ENCODE measurements at regions not wholly inside any gene's neighbourhood (a gene's known extent, or its start where the extent isn't known, plus 50 kb on each side); places are given as distances from the start of the nearest gene placed in this dataset.

DNA sequence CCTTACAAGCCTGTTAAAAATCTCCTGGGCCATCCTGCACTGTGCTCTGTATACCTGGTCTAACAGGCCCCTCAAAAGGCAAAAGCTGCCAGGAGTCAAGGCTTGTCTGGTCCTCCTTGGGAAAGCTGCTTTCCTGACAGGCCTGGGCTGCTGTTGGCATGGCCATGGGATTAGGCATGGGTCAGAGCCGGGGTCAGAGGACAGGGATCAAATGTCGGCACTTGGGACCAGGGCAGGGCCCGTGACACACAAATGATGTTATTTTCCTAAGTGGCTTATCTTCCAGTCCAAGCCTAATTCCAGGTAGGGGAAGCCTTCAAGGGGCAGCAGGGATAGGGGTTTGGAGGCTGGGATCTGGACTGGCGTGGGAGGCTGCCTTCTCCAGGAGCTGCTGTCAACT is 191.5 kb upstream of the GPR26 start:
- no peak for DNase-seq (ENCODE audit: low spot score)
- TF ChIP-seq, protein P1, sequence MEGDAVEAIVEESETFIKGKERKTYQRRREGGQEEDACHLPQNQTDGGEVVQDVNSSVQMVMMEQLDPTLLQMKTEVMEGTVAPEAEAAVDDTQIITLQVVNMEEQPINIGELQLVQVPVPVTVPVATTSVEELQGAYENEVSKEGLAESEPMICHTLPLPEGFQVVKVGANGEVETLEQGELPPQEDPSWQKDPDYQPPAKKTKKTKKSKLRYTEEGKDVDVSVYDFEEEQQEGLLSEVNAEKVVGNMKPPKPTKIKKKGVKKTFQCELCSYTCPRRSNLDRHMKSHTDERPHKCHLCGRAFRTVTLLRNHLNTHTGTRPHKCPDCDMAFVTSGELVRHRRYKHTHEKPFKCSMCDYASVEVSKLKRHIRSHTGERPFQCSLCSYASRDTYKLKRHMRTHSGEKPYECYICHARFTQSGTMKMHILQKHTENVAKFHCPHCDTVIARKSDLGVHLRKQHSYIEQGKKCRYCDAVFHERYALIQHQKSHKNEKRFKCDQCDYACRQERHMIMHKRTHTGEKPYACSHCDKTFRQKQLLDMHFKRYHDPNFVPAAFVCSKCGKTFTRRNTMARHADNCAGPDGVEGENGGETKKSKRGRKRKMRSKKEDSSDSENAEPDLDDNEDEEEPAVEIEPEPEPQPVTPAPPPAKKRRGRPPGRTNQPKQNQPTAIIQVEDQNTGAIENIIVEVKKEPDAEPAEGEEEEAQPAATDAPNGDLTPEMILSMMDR (IDR thresholded peaks at IDR 0.05; ENCODE audit: extremely low read depth, insufficient read depth, missing control alignments) = no peak
- in situ Hi-C loops (cut with MboI; ENCODE audit: low pct_unique_long_range_greater_than_20kb, low sequenced_read_pairs, unreplicated experiment) = no loop called here

DNA sequence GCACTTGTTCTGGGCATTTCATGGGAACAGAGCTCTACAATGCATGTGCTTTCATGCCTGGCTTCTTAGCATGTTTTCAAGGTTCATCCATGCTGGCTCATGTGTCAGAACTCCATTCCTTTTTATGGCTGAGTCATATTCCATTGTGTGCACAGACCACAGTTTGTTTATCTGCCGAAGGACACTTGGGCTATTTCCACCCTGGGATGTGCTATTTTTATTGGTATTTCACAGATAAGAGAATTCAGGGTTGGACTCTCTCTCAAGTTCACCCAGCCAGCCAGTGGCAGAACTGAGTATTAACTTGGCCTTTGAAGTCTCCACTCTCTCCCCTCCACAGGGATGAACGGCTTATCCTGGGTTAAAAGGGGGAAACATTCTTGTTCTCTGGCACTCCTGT is 190.7 kb upstream of the GPR26 start:
- TF ChIP-seq, protein P1 (IDR thresholded peaks at IDR 0.05; ENCODE audit: extremely low read depth, insufficient read depth, missing control alignments) = no peak
- DNase-seq (ENCODE audit: low spot score) = no peak
- in situ Hi-C loops (cut with MboI; ENCODE audit: low pct_unique_long_range_greater_than_20kb, low sequenced_read_pairs, unreplicated experiment) = no loop called here

DNA sequence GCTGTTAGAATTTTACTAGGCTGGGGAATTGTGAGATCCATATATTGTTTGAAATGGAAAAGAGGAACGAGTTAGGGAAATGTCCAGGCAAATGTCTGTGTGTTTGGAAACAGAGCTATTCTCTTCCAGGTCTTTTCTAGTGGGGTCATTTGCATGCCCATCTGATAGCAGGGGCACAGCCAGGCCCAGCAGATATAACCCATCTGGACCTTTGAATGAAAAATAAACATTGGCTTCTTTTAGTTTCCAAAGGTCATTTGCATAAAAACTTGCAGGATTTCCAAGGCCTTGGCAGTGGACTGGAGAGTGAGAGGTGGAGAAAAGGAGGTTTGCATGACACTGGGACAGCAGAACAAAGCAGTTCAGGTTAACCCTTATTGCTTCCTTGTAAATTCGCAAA is 188.0 kb upstream of the GPR26 start:
- TF ChIP-seq, protein P1 (IDR thresholded peaks at IDR 0.05; ENCODE audit: extremely low read depth, insufficient read depth, missing control alignments) = no peak
- DNase-seq (ENCODE audit: low spot score) = no peak
- in situ Hi-C loops (cut with MboI; ENCODE audit: low pct_unique_long_range_greater_than_20kb, low sequenced_read_pairs, unreplicated experiment) = no loop called here

DNA sequence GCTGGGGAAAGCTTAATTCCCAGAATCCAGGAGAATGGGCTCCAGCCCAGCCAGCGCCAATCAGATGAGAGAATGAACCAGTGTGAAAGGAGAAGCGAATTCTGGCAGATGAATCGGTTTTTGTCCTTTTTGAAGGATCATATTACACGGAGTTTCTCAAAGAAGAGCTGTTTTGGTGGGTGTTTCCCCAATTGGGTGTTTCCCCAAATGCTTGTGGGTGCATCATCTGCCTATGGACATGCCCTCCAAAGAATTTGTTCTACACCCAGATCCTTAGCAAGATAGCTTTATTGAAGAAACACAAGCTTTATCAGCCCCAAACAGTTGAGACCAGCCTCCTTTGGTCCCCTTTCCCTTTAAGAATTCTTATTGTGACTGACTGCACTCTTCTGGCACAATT is 186.5 kb upstream of the GPR26 start:
- DNase-seq (ENCODE audit: low spot score) = peak; percentile 28
- in situ Hi-C loops (cut with MboI; ENCODE audit: low pct_unique_long_range_greater_than_20kb, low sequenced_read_pairs, unreplicated experiment) = no loop called here
- TF ChIP-seq, protein P1 (IDR thresholded peaks at IDR 0.05; ENCODE audit: extremely low read depth, insufficient read depth, missing control alignments) = no peak

DNA sequence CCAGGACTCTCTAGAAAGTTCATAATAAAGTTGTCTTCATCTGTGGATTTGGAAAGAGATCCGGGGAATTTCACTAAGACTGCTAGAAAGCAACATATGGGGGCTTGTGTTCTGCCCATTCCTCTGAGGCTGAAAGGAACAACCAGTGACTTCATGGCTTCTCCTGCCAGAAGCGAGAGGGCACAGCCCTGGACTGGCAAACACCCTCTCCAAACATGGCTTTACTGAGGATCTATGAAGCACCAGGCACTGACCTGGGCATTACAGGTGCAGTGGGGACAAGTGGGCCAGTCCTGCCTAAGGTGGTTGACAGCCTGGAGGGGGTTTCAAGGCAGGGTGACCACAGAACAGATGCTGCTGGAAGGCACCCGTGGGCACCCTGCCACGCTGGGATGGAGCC is 185.8 kb upstream of the GPR26 start:
- TF ChIP-seq, protein P1 (IDR thresholded peaks at IDR 0.05; ENCODE audit: extremely low read depth, insufficient read depth, missing control alignments) = no peak

DNA sequence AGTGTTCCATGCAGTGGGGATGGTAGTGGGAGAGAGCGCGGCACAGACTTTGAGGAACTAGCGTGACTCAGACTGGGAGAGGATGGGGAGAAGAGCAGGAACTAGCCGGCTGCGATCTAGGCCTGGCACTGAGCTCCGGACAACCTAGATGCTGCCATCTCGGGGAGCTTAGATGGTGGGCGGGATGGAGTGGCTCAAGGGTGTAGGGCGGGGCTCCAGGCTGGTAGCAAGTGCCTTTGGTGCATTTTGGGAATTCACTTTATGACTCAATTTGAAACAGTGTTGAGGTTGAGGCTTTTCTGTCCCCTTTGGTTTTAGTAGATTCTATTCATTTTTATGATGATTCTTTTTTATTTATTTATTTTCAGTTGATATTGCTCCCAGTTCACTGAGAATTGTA is 185.3 kb upstream of the GPR26 start:
- in situ Hi-C loops (cut with MboI; ENCODE audit: low pct_unique_long_range_greater_than_20kb, low sequenced_read_pairs, unreplicated experiment) = no loop called here
- TF ChIP-seq, protein P1 (IDR thresholded peaks at IDR 0.05; ENCODE audit: extremely low read depth, insufficient read depth, missing control alignments) = no peak

More for the DNA sequence above, 185.8 kb upstream of the GPR26 start:
- in situ Hi-C loops (cut with MboI; ENCODE audit: low pct_unique_long_range_greater_than_20kb, low sequenced_read_pairs, unreplicated experiment) = no loop called here
- no peak for DNase-seq (ENCODE audit: low spot score)

DNA sequence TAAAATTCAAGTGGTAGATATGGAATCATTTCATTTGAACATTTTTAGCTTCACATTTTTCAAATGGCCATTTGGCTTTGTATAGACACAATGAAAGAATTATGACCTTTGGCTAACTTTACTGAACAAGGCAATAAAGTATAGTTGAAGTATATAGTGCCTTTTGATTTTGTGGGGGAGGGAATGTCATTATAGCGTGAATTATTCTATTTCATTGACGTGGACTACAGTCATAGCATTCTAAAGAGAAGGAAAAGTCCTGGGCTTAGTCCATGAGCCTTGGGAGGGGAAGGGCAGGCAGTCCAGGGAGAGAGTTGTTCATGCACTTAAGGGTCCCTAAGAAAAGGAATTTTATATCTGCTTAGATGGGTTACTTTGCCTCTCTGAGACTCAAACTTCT is 181.4 kb upstream of the GPR26 start:
- in situ Hi-C loops (cut with MboI; ENCODE audit: low pct_unique_long_range_greater_than_20kb, low sequenced_read_pairs, unreplicated experiment) = no loop called here
- TF ChIP-seq, protein P1 (IDR thresholded peaks at IDR 0.05; ENCODE audit: extremely low read depth, insufficient read depth, missing control alignments) = no peak
- no peak for DNase-seq (ENCODE audit: low spot score)

More for the DNA sequence above, 185.3 kb upstream of the GPR26 start:
- DNase-seq (ENCODE audit: low spot score) = no peak
